ENCODE measurements at regions not wholly inside any gene's neighbourhood (a gene's known extent, or its start where the extent isn't known, plus 50 kb on each side); places are given as distances from the start of the nearest gene placed in this dataset.

DNA sequence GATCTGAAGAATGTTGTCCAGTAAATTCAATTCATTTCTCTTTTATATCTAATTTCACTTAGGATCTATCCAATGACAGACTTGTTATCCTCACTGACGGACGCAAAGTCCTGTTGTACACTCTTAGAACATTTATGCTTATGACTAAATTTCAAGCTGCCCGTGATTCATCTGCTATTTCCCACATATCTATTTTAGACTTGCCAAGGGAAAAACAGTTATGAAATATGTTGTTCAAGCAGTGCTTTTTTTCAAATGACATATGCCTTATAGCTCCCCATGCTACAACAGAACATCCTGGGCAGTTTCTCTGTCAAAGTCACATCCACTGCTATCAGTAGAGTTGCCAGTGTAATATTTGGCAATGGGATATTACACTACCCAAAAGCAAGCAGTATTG is 94.2 kb upstream of the CBLN2 start:
- DNase-seq = no peak
- Histone ChIP-seq H3K79me2 (ENCODE audit: control insufficient read depth, insufficient read depth, low read length) (no peaks in the 10 kb centered on the region), H3K4me1 (ENCODE audit: control insufficient read depth in 2 of 2, insufficient read depth in 2 of 2, low read length in 2 of 2) (no peaks in the 10 kb centered on the region), H3K4me3 (ENCODE audit: control extremely low read depth in 1 of 5, extremely low read depth in 1 of 5, insufficient read depth in 1 of 5, low read depth in 2 of 5, low read length in 4 of 5) (no peak overlapping the region), H3K4me2 (replicated peaks; ENCODE audit: low read depth, low read length, poor library complexity, severe bottlenecking) (no peak overlapping the region), H3K9ac (ENCODE audit: low read length) (no peak overlapping the region), H3K27ac (ENCODE audit: low read length in 2 of 2) (no peak overlapping the region), H4K20me1 (ENCODE audit: control insufficient read depth, insufficient read depth, low read length, poor library complexity, severe bottlenecking) (no peaks in the 10 kb centered on the region), H3K27me3 (replicated peaks in 1 of 4; ENCODE audit: control extremely low read depth in 1 of 4, control insufficient read depth in 3 of 4, insufficient read depth in 4 of 4, low read length in 3 of 4) (no peaks in the 10 kb centered on the region), H2AFZ (ENCODE audit: insufficient read depth, low read depth, low read length, poor library complexity, severe bottlenecking) (no peak overlapping the region), H3K9me3 (ENCODE audit: control extremely low read depth in 1 of 3, control insufficient read depth in 2 of 3, insufficient read depth in 1 of 3, low read length in 2 of 3) (no peaks in the 10 kb centered on the region), H3K36me3 (replicated peaks in 1 of 2; ENCODE audit: control extremely low read depth in 1 of 2, control insufficient read depth in 1 of 2, extremely low read depth in 1 of 2, insufficient read depth in 2 of 2, low read length in 1 of 2) (no peaks in the 10 kb centered on the region)
- ChIA-PET CTCF (no interaction called here), POLR2A (no interaction called here)
- no peaks in the 10 kb centered on the region for H3K9me3 Mint-ChIP-seq (ENCODE audit: insufficient read depth)
- ATAC-seq (ENCODE audit: low read depth) = no peak
- no peak for TF ChIP-seq CTCF (IDR thresholded peaks at IDR 0.05)
- TF ChIP-seq EZH2 (IDR thresholded peaks at IDR 0.05; ENCODE audit: borderline replicate concordance, insufficient read depth, low read depth, low read length, poor library complexity, severe bottlenecking) = no peak
- no peaks in the 10 kb centered on the region for H3K4me1 Mint-ChIP-seq
- no peaks in the 10 kb centered on the region for H3K27me3 Mint-ChIP-seq
- no peak overlapping the region for H3K27ac Mint-ChIP-seq
- intact Hi-C loops (cut with micrococcal nuclease) = no loop called here
- WGBS (ENCODE audit: insufficient coverage) = no CpG with 5 or more reads among the region's 3 CpGs
- H3K4me3 Mint-ChIP-seq = no peak overlapping the region

- Histone ChIP-seq H2AFZ (ENCODE audit: insufficient read depth, low read depth, low read length, poor library complexity, severe bottlenecking) (no peak overlapping the region), H3K27me3 (replicated peaks in 1 of 4; ENCODE audit: control extremely low read depth in 1 of 4, control insufficient read depth in 3 of 4, insufficient read depth in 4 of 4, low read length in 3 of 4) (no peaks in the 10 kb centered on the region), H3K27ac (ENCODE audit: low read length in 2 of 2) (no peak overlapping the region), H3K79me2 (ENCODE audit: control insufficient read depth, insufficient read depth, low read length) (no peaks in the 10 kb centered on the region), H3K36me3 (replicated peaks in 1 of 2; ENCODE audit: control extremely low read depth in 1 of 2, control insufficient read depth in 1 of 2, extremely low read depth in 1 of 2, insufficient read depth in 2 of 2, low read length in 1 of 2) (no peaks in the 10 kb centered on the region), H3K4me3 (ENCODE audit: control extremely low read depth in 1 of 5, extremely low read depth in 1 of 5, insufficient read depth in 1 of 5, low read depth in 2 of 5, low read length in 4 of 5) (no peak overlapping the region), H3K9ac (ENCODE audit: low read length) (no peak overlapping the region), H3K4me1 (ENCODE audit: control insufficient read depth in 2 of 2, insufficient read depth in 2 of 2, low read length in 2 of 2) (no peaks in the 10 kb centered on the region), H3K4me2 (replicated peaks; ENCODE audit: low read depth, low read length, poor library complexity, severe bottlenecking) (no peak overlapping the region), H4K20me1 (ENCODE audit: control insufficient read depth, insufficient read depth, low read length, poor library complexity, severe bottlenecking) (no peaks in the 10 kb centered on the region), H3K9me3 (ENCODE audit: control extremely low read depth in 1 of 3, control insufficient read depth in 2 of 3, insufficient read depth in 1 of 3, low read length in 2 of 3) (no peaks in the 10 kb centered on the region)
- H3K4me1 Mint-ChIP-seq = no peaks in the 10 kb centered on the region
- no peak overlapping the region for H3K4me3 Mint-ChIP-seq
- ATAC-seq (ENCODE audit: low read depth) (no peak), DNase-seq (no peak)
- intact Hi-C loops (cut with micrococcal nuclease) = no loop called here
- ChIA-PET POLR2A (no interaction called here), CTCF (interaction anchor here (1.7 kb wide), 1 partner anchor 15 kb away, joined by 3 read pairs; no protein-coding TSS in a partner anchor)
- no peaks in the 10 kb centered on the region for H3K9me3 Mint-ChIP-seq (ENCODE audit: insufficient read depth)
- WGBS (ENCODE audit: insufficient coverage) = 98% methylated on average over 5 of the region's 10 CpGs
- H3K27me3 Mint-ChIP-seq = no peaks in the 10 kb centered on the region
- TF ChIP-seq CTCF (IDR thresholded peaks at IDR 0.05) (no peak), EZH2 (IDR thresholded peaks at IDR 0.05; ENCODE audit: borderline replicate concordance, insufficient read depth, low read depth, low read length, poor library complexity, severe bottlenecking) (no peak)
- no peak overlapping the region for H3K27ac Mint-ChIP-seq
These were observed 93.6 kb upstream of the CBLN2 start for GRCh38 chr18:72637721-72638120.
